NCI-H82 treated with DMSO at 0.1 percent for 48 hours (cell line): ENCODE measurements at regions not wholly inside any gene's neighbourhood (a gene's known extent, or its start where the extent isn't known, plus 50 kb on each side); places are given as distances from the start of the nearest gene placed in this dataset.
A peak's percentile ranks its signal among the peaks of the same experiment; 100 is the strongest.

ENCODE experiments used
- DNase-seq: peaks from one replicate; lab custom pipeline; 2025; ENCODE audit not compliant: unreplicated experiment; lab: John Stamatoyannopoulos, UW

DNA sequence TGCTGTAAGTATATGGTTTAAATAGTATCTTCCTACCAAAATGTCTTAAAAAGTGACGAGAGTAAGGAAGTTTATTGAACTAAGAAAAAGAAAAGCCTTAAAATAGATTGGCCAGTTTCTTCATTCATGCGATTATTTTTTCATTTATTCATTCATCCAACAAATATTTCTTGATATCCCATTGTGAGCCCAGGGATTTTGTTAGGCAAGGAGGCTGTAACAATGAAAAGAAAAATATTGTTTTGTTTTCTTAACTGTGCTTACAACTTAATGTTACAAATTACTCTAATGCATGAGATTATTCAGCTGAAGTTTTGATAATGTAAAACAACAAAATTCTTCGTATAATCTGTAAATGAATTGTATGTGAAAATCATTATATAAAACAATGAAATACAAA lies 882.0 kb downstream of the LTN1 start:
- DNase-seq, result no peak

DNA sequence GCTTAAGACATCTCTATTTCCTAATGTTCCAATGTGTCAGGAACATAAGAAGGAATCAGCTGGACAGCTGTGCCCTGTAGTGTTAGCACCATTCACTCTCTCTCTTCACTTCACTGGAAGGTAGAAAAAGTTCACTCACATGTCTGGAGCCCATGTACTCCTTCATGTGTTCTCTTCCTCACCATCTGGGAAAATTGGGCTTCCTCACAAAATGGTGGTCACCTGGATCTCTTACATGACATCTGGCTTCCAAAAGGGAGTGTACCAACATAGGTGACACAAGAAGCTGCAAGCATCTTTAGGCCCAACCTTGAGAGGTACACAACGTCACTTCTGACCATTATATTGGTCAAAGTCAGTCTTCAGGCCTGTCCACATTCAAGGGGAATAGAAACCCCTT lies 882.6 kb downstream of the LTN1 start:
- no peak for DNase-seq

DNA sequence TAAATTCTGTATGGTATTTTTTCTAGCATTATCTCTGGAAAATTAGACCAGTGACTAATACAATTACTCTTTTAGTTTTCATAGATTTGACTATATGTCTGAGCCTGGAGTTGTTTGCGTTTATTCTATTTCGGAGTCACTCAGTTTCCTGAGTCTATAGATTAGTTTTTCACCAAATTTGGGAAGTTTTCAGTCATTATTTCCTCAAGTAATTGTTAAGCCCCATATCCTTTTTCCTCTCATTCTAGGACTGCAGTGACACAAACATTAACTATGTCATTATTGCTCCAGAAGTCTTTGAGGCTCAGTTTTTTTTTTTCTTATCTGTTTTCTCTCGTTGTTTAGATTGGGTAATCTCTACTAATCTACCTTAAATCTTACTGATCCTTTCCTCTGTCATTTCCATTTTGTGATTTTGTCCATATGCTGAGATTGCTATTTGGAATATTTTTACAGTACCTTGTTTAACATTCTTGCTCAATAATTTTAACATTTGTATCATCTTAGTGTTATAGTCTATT lies 886.2 kb downstream of the LTN1 start:
- no peak for DNase-seq

DNA sequence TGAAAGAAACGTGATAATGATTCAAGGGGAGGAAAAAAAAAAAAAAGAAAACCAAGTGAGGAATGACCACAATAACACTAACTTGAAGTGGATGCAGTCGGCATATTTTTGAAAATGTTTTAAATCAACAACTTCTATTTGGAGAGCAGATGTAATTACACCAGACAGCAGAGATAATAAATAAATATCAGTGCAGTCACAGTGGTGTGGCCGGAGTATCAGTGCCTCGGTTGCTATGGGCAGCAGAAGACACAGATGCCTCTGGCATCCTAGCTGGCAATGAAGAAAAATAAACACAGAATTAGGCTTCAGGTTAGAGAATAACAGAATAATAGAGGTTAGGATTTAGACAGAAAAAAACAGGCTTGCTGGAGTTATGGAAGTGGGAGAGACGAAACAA lies 888.3 kb downstream of the LTN1 start:
- no peak for DNase-seq

DNA sequence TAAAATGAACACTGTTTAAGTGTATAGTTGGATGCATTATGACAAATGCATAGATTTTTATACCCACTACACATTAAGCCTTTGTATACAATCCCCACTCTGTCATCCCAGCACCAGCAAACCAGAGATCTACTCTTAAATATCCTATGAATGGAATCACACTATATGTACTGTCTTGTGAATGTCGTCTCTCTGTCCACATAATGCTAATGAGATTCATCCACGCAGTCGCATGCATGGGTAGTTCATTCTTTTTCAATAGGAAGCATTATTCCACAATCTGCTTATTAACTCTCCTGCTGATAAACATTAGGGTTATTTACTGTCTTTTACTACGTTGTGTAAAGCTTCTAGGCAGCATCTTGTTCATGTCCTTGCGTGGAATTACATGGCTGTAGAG lies 892.3 kb downstream of the LTN1 start:
- DNase-seq, result no peak

DNA sequence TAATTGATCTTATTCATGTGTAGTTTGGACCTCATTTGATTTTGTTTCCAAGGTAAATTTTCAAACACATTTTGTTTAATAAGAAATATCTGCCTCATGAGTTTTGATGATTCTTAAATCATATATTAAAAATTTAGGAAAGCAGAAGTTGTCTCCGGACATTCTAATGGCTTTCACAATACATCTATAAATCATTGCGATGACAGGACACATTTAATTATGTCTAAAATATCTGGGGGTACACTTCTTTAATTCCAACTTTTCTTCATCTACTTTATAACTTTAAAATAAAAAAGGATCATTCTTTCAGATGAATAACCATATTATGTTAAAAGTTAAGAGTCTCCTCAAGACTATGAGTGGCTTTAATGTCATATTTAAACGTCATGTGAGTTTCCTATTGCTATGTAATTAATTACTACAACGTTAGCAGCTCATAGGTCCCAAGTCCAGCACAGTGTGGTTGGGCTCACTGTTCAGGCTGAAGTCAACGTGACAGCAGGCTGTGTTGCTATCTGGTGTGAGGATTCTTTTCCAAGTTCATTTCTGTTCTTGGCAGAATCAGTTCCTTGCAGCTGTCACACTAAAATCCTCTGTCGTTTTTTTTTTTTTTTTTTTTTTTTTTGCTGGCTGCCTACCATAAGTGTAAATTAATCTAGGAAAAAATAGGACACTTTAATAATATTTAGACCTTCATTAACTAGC lies 893.5 kb downstream of the LTN1 start:
- no peak for DNase-seq

DNA sequence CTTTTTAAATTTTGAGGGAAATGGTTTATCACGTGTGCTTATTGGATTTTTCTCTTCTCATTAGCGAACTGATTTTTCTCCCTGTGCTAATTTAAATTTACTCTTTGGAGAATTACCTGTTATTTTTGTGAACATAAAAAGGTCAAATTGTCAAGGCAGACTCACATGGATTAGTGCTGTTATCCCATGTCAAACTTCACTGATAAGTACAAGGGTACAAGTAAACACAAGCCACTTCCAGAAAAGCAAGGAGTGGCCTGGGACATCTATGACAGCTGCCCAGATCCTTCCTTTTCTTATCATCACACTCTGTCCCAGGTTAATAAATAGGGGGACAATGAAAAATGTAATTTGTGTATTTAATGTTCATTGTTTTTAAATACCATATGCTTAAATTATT lies 901.2 kb downstream of the LTN1 start:
- DNase-seq, result no peak

DNA sequence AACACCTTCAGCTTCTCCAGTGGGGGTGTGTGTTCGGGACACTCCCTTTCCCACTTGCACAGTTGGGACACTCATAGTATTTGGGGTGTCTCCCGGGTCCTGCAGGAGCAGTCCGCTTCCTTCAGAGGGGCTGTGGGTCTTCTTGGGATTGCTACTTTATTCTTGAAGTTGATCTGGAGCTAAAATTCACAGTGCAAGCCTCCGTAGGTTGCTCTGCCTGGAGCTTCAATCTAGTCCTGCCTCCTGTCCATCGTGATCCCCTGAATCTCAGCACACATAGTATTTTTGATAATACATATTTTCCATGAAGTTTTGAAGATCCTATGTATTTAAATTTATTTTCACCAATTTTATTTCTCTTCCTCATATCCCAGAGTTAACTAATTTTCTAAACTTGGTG lies 902.1 kb downstream of the LTN1 start:
- DNase-seq, result no peak

DNA sequence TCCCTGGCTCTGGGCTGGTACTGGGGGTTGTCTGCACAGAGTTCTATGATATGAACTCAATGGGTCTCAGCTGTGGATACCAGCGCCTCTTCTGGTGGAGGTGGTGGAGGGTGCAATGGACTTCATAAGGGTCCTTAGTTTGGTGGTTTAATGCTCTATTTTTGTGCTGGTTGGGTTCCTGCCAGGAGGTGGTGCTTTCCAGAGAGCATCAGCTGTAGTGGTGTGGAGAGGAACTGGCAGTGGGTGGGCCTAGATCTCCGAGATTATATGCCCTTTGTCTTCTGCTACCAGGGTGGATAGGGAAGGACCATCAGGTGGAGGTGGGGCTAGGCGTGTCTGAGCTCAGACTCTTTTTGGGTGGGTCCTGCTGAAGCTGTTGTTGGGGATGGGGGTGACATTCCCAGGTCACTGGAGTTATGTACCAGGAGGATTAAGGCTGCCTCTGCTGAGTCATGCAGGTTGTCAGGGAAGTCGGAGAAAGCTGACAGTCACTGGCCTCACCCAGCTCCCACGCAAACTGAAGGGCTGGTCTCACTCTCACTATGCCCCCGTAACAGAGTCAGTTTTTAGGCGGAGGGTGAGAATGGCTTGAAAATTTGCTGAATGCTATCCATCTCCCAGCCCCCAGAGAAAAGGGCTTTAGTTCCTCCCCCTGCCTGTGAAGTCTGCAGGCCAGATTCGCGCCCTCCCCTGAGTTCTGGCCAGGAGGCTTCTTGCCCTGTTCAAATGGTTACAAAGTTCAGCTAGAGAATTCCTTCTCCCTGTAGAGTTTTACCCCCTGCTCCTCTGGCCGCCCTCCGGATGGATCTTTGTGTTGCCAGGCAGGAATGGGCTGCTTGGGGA lies 902.9 kb downstream of the LTN1 start:
- no peak for DNase-seq

DNA sequence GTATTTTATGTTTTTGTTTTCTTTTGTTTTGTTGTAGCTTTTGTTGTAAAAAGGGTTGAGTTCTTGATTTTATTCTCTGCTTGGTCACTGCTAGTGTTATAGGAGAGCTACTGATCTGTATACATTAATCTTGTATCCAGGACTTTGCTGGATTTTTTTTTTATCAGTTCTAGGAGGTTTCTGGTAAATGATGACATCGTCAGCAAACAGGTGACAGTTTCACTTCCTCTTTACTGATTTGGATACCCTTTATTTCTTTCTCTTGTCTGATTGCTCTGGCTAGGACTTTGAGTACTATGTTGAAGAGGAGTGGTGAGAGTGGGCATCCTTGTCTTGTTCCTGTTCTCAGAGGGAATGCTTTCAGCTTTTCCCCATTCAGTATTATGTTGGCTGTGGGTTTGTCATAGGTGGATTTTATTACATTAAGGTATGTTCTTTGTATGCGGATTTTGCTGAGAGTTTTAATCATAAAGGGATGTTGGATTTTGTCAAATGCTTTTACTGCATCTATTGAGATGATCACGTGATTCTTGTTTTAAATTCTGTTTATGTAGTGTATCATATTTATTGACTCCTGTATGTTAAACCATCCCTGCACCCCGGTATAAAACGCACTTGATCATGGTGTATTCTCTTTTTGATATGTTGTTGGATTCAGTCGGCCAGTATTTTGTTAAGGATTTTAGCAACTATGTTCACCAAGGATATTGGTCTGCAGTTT lies 905.7 kb downstream of the LTN1 start:
- no peak for DNase-seq

DNA sequence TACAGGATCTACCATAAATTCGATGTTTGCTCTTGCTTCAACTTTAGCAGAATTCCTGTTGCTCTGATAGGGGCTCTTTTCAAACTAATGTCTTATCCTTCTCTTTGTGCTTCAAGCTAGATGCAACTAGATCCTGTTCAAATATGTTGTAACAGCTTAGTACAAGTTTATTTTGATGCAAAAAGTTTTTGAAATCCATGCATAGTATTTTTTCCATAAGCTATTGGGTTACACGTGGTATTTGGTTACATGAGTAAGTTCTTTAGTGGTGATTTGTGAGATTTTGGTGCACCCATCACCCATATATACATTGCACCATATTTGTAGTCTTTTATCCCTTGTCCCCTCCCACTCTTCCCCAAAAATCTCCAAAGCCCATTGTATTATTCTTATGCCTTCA lies 907.7 kb downstream of the LTN1 start:
- no peak for DNase-seq

DNA sequence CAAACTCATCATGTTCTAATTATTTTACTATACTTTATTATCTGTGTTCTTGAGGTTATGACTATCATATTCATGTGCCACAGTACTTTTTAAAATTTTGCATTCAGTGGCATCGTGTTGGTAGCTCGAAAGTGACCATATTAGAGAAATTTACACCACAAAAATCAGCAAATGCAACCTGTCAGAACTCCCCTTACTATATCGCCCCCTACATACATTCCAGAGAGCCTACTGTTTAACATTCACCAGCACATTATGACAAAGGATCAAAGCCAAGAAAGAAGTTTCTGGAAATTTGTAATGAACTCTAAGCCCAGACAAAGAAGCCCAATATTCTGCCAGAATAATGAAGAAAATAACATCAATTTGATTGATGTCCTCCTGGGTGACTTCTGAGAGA lies 909.3 kb downstream of the LTN1 start:
- no peak for DNase-seq

DNA sequence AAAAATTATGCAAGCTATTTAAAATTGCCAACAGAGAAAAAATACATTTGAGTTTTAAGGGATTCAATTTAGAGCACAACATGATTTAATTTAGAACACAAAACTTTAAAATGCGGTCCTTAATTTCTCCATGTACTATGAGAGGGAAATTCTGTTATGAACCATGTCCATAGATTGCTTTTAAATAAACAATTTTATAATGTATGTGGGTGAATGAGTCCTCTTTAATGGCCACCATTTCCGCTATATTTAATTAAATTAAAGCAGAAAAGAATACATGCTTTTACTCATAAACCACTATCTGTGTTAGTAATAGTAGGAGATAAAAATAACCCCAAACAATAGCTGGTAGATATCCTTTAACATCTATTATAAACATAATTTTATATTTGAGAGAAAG lies 914.6 kb downstream of the LTN1 start:
- DNase-seq, result no peak

DNA sequence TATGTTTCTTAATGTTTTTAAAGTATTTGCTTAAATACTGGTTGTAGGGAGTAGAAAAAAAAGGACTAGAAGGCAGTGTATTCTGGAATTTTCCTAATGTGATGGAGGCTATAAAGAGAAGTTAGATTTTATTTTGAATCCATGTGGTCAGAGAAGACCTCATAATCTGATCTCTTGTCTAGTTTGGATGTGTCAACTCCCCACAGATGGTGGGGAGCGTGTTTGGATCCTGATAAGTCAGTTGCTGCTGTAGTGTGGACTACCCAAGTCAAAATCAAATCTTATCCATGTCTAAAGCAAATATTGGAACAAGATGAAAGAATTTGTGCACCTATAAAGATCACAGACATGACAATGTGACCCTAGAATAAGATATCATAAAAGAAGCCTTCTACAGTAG lies 918.0 kb downstream of the LTN1 start:
- no peak for DNase-seq

DNA sequence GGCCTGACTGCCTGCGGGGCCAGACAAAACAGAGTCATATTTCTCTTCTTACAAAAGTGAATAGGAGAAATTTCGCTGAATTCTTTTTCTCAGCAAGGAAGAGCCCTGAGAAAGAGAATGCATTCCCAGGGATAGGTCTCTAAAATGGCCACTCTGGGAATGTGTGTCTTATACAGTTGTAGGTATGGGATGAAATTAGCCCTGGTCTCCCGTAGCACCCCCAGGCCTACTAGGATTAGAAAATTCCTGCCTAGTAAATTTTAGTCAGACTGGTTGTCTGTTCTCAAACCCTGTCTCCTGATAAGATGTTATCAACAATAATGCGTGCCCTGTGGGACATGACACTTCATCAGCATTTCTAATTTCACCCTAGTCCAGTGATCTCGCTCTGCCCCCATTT lies 920.1 kb downstream of the LTN1 start:
- no peak for DNase-seq

DNA sequence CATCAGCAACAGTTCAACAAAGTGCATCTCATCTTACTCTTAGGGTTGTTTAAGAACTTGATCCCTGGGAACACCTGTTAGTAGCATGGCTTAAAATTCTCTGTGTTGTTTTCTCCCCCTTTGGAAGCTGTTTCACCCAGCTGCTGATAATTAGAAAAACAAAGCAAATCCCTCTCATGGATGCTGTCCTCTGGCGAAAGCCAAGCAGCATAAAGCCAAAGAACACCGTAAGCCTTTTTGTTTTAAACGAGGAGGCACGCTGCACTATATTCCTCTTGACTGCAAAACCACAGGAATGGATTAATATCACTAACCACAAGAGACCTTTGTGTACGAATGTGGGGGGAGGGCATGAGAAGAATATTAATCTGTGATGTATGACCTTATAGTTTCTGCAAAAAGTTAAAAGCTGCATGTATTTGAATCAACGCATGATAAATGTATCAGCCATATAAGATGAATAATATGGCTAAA lies 923.2 kb downstream of the LTN1 start:
- peak; percentile 62 for DNase-seq

DNA sequence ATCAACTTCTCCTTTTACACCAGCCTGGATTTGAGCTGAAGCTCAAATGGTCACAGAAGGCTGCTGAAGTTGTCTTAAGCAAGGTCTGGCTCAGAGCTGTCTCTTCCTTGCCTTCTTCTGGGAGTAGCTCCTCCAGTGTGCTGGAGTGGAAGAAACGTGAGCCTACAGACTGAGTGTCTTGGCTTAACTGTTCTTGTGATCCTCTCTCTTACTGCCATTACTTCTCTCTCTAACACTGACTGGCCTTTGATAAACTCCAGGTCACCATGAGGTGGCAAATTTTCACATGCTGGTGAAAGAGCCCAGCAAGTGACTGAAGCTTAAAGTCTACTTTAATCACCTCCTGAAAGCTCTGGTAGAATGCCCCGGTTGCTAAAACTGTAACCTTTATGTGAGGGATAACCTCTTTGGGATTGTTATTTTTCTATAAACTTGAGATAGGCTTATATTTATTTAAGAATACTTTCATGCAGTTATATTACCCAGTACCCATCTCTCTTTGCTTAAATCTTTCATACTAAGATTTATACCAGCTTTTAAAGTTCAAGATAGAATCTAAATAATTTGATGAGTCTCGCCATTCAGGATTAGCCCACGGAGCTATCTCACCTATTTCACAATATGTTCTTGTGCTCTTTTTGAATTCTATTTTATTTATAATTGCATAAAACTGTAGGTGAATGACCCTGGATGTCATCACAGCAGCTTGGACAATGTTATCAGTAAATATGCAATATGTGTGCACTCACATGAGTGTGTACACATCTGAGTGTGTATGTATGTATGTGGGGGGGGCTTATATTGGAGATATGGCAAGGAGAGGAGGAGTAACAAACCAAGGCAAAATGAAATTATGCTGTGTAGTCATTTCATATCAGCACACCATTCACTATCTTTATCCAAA lies 924.0 kb downstream of the LTN1 start:
- no peak for DNase-seq

DNA sequence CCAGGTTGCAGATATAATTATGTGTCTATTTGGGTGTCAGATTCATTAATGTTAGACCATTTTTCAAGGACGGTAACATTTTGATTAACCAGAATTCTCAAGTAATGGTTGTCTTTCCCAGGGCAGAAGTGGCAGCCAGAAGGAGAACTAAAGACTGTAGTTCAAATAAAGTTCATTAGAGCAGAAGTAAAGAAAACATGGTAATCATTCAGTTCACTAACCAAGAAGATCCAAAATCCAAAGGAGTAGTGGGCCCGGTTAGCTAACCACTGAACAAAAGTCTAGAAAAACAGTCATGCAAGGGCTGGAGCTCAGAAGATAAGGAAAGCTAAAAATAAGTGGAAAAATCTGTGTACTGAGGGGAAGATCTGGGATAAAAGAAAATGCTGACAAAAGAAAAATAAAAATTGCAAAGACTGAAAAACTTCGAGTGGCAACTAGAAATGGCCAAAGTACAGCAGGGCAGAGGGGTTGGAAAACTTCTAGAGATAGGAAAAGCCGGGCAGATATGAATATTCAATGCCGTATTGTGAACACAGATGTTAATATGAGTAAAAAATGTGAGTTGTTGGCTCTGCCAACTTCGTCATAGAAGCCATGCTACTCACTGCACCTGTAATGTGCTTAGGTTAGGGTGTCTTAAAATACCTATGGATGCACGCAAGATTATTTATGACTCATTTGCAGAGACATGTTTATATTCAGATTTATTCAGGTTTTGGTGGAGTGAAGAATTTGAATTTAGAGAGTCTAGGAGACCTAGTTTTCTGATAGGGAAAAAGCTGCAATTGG lies 925.9 kb downstream of the LTN1 start:
- no peak for DNase-seq

DNA sequence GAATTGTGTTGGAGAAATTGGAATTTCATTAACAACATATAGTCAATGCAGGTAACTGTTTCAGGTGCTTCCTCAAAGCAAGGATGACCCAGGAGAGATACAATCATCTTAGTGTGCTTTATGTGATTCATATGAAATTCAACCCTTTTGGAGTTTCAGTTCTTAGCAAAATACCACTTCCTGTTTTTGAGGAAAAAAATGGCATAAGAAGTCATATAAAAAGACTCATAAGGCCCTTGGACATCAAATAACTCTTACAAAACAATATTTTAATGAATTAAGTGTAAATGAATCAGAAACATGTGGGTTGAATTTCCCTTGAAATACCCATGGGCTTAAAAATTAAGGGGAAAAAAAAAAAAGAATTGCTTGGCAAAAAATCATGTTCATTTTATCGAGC lies 926.6 kb downstream of the LTN1 start:
- no peak for DNase-seq
